ENCODE measurements at regions not wholly inside any gene's neighbourhood (a gene's known extent, or its start where the extent isn't known, plus 50 kb on each side); places are given as distances from the start of the nearest gene placed in this dataset.
A peak's percentile ranks its signal among the peaks of the same experiment; 100 is the strongest.

DNA sequence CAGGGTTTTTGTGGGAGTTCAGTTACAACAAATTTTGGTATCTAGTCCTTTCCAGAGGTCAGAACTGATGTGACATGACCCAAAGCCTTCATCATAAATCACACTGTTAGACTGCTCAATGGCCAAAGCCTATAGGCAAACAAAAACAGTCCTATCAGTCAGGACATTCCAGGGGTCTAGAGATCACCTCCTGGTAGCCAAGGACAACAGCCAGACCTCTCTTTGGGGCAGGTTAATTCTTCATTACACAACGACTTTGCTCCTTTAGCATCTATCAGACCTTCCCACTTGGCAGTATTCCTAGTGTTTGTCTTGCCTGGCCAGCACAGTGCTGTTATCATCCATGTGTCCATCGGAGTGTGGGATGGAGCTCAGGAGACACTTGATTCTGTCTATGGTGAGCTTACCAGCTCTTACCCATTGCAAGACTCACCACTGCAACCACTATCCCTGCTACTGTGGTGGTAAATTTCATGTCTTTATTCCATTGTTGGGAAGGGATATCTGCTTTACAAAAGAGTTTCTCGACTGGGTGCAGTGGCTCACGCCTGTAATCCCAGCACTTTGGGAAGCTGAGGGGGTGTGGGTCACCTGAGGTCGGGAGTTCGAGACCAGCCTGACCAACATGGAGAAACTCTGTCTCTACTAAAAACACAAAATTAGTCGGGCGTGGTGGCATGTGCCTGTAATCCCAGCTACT lies 95.5 kb upstream of the DHX40 start (continued):
- TF ChIP-seq, protein P1, sequence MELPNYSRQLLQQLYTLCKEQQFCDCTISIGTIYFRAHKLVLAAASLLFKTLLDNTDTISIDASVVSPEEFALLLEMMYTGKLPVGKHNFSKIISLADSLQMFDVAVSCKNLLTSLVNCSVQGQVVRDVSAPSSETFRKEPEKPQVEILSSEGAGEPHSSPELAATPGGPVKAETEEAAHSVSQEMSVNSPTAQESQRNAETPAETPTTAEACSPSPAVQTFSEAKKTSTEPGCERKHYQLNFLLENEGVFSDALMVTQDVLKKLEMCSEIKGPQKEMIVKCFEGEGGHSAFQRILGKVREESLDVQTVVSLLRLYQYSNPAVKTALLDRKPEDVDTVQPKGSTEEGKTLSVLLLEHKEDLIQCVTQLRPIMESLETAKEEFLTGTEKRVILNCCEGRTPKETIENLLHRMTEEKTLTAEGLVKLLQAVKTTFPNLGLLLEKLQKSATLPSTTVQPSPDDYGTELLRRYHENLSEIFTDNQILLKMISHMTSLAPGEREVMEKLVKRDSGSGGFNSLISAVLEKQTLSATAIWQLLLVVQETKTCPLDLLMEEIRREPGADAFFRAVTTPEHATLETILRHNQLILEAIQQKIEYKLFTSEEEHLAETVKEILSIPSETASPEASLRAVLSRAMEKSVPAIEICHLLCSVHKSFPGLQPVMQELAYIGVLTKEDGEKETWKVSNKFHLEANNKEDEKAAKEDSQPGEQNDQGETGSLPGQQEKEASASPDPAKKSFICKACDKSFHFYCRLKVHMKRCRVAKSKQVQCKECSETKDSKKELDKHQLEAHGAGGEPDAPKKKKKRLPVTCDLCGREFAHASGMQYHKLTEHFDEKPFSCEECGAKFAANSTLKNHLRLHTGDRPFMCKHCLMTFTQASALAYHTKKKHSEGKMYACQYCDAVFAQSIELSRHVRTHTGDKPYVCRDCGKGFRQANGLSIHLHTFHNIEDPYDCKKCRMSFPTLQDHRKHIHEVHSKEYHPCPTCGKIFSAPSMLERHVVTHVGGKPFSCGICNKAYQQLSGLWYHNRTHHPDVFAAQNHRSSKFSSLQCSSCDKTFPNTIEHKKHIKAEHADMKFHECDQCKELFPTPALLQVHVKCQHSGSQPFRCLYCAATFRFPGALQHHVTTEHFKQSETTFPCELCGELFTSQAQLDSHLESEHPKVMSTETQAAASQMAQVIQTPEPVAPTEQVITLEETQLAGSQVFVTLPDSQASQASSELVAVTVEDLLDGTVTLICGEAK (IDR thresholded peaks at IDR 0.05) = no peak
- TF ChIP-seq, protein P1 (CRISPR knock-in tag; IDR thresholded peaks at IDR 0.05) = no peak; the same call in 1 of the 2 replicates
- TF ChIP-seq ZNF83 (CRISPR knock-in tag; IDR thresholded peaks at IDR 0.05; ENCODE audit: borderline replicate concordance) (no peak), MLLT10 (CRISPR knock-in tag; IDR thresholded peaks at IDR 0.05) (no peak), HHEX (CRISPR knock-in tag; IDR thresholded peaks at IDR 0.05) (peak; percentile 71), ZNF619 (CRISPR knock-in tag; IDR thresholded peaks at IDR 0.05) (0 out of 2 replicates have a peak, but pooled peaks have one; percentile 65), MED8 (CRISPR knock-in tag; IDR thresholded peaks at IDR 0.05; ENCODE audit: insufficient replicate concordance) (peak; percentile 76), ZNF839 (CRISPR knock-in tag; IDR thresholded peaks at IDR 0.05; ENCODE audit: borderline replicate concordance) (no peak), CREM (IDR thresholded peaks at IDR 0.05) (peak; percentile 92), CREM (CRISPR knock-in tag; IDR thresholded peaks at IDR 0.05) (no peak), CBX2 (IDR thresholded peaks at IDR 0.05; ENCODE audit: low read depth, low read length) (no peak), CBX2 (CRISPR knock-in tag; IDR thresholded peaks at IDR 0.05; ENCODE audit: low read depth) (no peak), ZBTB21 (CRISPR knock-in tag; IDR thresholded peaks at IDR 0.05) (peak; percentile 32; the same call in 1 of the 2 replicates)
- TF ChIP-seq, protein P2, sequence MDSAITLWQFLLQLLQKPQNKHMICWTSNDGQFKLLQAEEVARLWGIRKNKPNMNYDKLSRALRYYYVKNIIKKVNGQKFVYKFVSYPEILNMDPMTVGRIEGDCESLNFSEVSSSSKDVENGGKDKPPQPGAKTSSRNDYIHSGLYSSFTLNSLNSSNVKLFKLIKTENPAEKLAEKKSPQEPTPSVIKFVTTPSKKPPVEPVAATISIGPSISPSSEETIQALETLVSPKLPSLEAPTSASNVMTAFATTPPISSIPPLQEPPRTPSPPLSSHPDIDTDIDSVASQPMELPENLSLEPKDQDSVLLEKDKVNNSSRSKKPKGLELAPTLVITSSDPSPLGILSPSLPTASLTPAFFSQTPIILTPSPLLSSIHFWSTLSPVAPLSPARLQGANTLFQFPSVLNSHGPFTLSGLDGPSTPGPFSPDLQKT (CRISPR knock-in tag; IDR thresholded peaks at IDR 0.05; ENCODE audit: borderline replicate concordance) = no peak
- TF ChIP-seq, protein P3, sequence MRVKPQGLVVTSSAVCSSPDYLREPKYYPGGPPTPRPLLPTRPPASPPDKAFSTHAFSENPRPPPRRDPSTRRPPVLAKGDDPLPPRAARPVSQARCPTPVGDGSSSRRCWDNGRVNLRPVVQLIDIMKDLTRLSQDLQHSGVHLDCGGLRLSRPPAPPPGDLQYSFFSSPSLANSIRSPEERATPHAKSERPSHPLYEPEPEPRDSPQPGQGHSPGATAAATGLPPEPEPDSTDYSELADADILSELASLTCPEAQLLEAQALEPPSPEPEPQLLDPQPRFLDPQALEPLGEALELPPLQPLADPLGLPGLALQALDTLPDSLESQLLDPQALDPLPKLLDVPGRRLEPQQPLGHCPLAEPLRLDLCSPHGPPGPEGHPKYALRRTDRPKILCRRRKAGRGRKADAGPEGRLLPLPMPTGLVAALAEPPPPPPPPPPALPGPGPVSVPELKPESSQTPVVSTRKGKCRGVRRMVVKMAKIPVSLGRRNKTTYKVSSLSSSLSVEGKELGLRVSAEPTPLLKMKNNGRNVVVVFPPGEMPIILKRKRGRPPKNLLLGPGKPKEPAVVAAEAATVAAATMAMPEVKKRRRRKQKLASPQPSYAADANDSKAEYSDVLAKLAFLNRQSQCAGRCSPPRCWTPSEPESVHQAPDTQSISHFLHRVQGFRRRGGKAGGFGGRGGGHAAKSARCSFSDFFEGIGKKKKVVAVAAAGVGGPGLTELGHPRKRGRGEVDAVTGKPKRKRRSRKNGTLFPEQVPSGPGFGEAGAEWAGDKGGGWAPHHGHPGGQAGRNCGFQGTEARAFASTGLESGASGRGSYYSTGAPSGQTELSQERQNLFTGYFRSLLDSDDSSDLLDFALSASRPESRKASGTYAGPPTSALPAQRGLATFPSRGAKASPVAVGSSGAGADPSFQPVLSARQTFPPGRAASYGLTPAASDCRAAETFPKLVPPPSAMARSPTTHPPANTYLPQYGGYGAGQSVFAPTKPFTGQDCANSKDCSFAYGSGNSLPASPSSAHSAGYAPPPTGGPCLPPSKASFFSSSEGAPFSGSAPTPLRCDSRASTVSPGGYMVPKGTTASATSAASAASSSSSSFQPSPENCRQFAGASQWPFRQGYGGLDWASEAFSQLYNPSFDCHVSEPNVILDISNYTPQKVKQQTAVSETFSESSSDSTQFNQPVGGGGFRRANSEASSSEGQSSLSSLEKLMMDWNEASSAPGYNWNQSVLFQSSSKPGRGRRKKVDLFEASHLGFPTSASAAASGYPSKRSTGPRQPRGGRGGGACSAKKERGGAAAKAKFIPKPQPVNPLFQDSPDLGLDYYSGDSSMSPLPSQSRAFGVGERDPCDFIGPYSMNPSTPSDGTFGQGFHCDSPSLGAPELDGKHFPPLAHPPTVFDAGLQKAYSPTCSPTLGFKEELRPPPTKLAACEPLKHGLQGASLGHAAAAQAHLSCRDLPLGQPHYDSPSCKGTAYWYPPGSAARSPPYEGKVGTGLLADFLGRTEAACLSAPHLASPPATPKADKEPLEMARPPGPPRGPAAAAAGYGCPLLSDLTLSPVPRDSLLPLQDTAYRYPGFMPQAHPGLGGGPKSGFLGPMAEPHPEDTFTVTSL (CRISPR knock-in tag; IDR thresholded peaks at IDR 0.05; ENCODE audit: borderline replicate concordance) = peak; percentile 99
